ENCODE measurements at regions not wholly inside any gene's neighbourhood (a gene's known extent, or its start where the extent isn't known, plus 50 kb on each side); places are given as distances from the start of the nearest gene placed in this dataset.

DNA sequence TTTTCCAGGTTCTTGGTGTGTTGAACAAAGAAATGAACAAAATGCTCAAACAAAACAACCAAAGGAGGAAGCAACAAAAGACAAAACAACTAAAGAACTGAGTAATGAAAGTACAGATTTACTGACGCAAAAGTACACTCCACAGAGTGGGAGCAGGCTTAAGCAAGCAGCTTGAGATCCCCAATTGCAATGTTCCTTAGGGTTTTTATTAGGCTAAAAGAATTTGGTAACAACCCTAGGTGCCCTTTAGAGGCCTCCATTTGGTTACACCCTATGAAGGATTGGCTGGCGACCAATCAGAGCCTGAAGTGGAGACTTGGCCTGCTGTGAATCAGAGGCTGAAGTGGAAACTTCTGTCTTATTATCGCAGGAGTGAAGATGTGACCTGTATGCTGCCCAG lies 243.4 kb upstream of the ATP10A start:
- H3K27ac ChIP-seq = no peak overlapping the region
- TF ChIP-seq POLR2A (IDR thresholded peaks at IDR 0.05) = no peak
- no peak for TF ChIP-seq POLR2AphosphoS5 (IDR thresholded peaks at IDR 0.05)
- TF ChIP-seq CTCF (IDR thresholded peaks at IDR 0.05) = no peak
- no peaks in the 10 kb centered on the region for H3K36me3 ChIP-seq
- no peaks in the 10 kb centered on the region for H3K4me1 ChIP-seq (replicated peaks)
- intact Hi-C loops (cut with DNase I) = no loop called here
- H3K9me3 ChIP-seq = no peaks in the 10 kb centered on the region
- H3K4me3 ChIP-seq = no peak overlapping the region
- H3K27me3 ChIP-seq (replicated peaks; ENCODE audit: insufficient read depth) = no peaks in the 10 kb centered on the region
- no peak for DNase-seq (ENCODE audit: low spot score)
- WGBS = 86% methylated on average over 3 of the region's 3 CpGs

DNA sequence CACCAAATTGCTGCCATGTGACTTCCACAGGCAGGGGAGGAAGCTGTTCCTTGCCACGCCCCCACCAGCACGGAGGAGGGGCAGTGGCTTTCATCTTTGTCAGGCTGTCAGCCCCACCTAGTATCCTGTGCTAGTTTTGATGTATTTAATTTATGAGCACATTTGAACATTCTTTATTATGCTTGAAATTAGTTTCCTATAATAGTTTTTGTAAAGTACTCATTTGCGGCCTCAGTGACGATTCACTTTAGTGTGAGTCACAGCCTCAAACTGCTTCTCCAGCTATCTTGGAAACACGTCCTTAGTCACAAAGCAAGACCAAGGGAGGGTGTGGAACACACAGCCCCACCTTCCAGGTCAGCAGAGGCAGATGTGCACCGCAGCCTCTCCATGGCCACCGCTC lies 239.9 kb upstream of the ATP10A start:
- Histone ChIP-seq H3K27ac (no peak overlapping the region), H3K4me3 (no peak overlapping the region), H3K27me3 (replicated peaks; ENCODE audit: insufficient read depth) (no peaks in the 10 kb centered on the region), H3K36me3 (no peaks in the 10 kb centered on the region), H3K9me3 (no peaks in the 10 kb centered on the region), H3K4me1 (replicated peaks) (no peaks in the 10 kb centered on the region)
- 72% methylated on average over 7 of the region's 7 CpGs for WGBS
- TF ChIP-seq POLR2A (IDR thresholded peaks at IDR 0.05) = no peak
- no peak for TF ChIP-seq POLR2AphosphoS5 (IDR thresholded peaks at IDR 0.05)
- no peak for TF ChIP-seq CTCF (IDR thresholded peaks at IDR 0.05)
- intact Hi-C loops (cut with DNase I) = no loop called here
- no peak for DNase-seq (ENCODE audit: low spot score)

GRCh38 chr15:26102365-26102764 lies 239.2 kb upstream of the ATP10A start:
- H3K27me3 ChIP-seq (replicated peaks; ENCODE audit: insufficient read depth) = no peaks in the 10 kb centered on the region
- 88% methylated on average over 4 of the region's 4 CpGs for WGBS
- no peaks in the 10 kb centered on the region for H3K4me1 ChIP-seq (replicated peaks)
- H3K4me3 ChIP-seq = no peak overlapping the region
- TF ChIP-seq POLR2A (IDR thresholded peaks at IDR 0.05) = no peak
- no peak for TF ChIP-seq CTCF (IDR thresholded peaks at IDR 0.05)
- TF ChIP-seq POLR2AphosphoS5 (IDR thresholded peaks at IDR 0.05) = no peak
- H3K9me3 ChIP-seq = no peaks in the 10 kb centered on the region
- intact Hi-C loops (cut with DNase I) = no loop called here
- no peak overlapping the region for H3K27ac ChIP-seq
- DNase-seq (ENCODE audit: low spot score) = no peak
- no peaks in the 10 kb centered on the region for H3K36me3 ChIP-seq

DNA sequence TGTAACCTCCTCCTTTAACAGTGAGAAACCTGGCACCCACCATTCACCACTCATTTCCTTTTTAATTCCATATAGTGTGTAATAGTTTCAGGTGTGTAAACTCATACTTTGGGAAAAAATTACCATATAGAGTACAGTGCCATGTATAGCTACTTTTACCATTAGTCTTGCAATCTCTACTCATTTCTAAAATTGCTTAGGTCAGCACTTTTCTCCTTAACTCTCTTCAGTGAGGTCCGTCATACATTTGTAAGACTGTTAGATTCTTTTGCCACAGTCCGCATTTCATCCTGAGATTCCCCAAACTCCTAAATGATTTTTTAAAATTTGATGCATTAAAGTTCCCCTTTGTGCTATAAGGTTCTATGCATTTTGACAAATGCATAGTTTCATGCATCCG lies 238.3 kb upstream of the ATP10A start:
- DNase-seq (ENCODE audit: low spot score) = no peak
- intact Hi-C loops (cut with DNase I) = no loop called here
- Histone ChIP-seq H3K4me1 (replicated peaks) (no peaks in the 10 kb centered on the region), H3K4me3 (no peak overlapping the region), H3K27ac (no peak overlapping the region), H3K36me3 (no peaks in the 10 kb centered on the region), H3K9me3 (no peaks in the 10 kb centered on the region), H3K27me3 (replicated peaks; ENCODE audit: insufficient read depth) (no peaks in the 10 kb centered on the region)
- WGBS = 96% methylated on average over 3 of the region's 3 CpGs
- no peak for TF ChIP-seq POLR2AphosphoS5 (IDR thresholded peaks at IDR 0.05)
- no peak for TF ChIP-seq CTCF (IDR thresholded peaks at IDR 0.05)
- no peak for TF ChIP-seq POLR2A (IDR thresholded peaks at IDR 0.05)

- intact Hi-C loops (cut with DNase I) = no loop called here
- no peak for TF ChIP-seq POLR2A (IDR thresholded peaks at IDR 0.05)
- no peak for TF ChIP-seq POLR2AphosphoS5 (IDR thresholded peaks at IDR 0.05)
- TF ChIP-seq CTCF (IDR thresholded peaks at IDR 0.05) = no peak
Observed at GRCh38 chr15:26098801-26099200, 235.7 kb upstream of the ATP10A start.

More at GRCh38 chr15:26098801-26099200, 235.7 kb upstream of the ATP10A start:
- no peak for DNase-seq (ENCODE audit: low spot score)
- H3K9me3 ChIP-seq = no peaks in the 10 kb centered on the region
- no peaks in the 10 kb centered on the region for H3K27me3 ChIP-seq (replicated peaks; ENCODE audit: insufficient read depth)
- H3K36me3 ChIP-seq = no peaks in the 10 kb centered on the region
- no peak overlapping the region for H3K27ac ChIP-seq
- H3K4me3 ChIP-seq = no peak overlapping the region
- 14% methylated on average over 3 of the region's 3 CpGs for WGBS
- H3K4me1 ChIP-seq (replicated peaks) = no peaks in the 10 kb centered on the region

All from prostate gland (tissue), 2 donors.